ENCODE measurements at regions not wholly inside any gene's neighbourhood (a gene's known extent, or its start where the extent isn't known, plus 50 kb on each side); places are given as distances from the start of the nearest gene placed in this dataset.

DNA sequence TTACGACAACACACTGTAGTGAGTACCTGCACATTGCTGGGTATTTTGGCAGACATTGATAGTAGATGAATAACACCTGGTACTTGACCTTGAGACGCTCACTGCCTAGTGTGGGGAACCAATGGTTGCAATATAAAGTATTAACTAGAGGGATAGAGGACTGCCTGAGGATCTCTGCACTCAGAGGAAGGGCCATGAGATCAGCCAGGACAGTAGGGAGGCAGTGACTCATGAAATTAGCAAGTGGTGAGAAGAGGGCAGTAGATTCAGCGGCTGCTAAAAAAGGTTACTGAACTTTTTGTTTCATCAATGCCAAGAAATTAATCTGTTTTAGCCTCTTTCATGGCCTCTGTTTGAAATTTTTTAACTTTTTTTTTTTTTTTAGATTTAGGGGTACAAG lies 250.8 kb upstream of the TCF4 start:
- Histone ChIP-seq H3K27ac (ENCODE audit: low read depth, low read length) (no peak overlapping the region), H3K27me3 (ENCODE audit: control insufficient read depth, insufficient read depth, low read length) (no peaks in the 10 kb centered on the region), H3K9me3 (ENCODE audit: control insufficient read depth, insufficient read depth, low read length) (peaks cover 17% of the 10 kb centered on the region), H3K4me3 (ENCODE audit: low read depth, low read length) (no peak overlapping the region)
- POLR2A ChIA-PET = no interaction called here
- TF ChIP-seq, protein P1, sequence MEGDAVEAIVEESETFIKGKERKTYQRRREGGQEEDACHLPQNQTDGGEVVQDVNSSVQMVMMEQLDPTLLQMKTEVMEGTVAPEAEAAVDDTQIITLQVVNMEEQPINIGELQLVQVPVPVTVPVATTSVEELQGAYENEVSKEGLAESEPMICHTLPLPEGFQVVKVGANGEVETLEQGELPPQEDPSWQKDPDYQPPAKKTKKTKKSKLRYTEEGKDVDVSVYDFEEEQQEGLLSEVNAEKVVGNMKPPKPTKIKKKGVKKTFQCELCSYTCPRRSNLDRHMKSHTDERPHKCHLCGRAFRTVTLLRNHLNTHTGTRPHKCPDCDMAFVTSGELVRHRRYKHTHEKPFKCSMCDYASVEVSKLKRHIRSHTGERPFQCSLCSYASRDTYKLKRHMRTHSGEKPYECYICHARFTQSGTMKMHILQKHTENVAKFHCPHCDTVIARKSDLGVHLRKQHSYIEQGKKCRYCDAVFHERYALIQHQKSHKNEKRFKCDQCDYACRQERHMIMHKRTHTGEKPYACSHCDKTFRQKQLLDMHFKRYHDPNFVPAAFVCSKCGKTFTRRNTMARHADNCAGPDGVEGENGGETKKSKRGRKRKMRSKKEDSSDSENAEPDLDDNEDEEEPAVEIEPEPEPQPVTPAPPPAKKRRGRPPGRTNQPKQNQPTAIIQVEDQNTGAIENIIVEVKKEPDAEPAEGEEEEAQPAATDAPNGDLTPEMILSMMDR (IDR thresholded peaks at IDR 0.05; ENCODE audit: low read depth, low read length) = no peak
- no peak for DNase-seq (ENCODE audit: low read depth, low spot score)
- CTCF ChIA-PET = no interaction called here

DNA sequence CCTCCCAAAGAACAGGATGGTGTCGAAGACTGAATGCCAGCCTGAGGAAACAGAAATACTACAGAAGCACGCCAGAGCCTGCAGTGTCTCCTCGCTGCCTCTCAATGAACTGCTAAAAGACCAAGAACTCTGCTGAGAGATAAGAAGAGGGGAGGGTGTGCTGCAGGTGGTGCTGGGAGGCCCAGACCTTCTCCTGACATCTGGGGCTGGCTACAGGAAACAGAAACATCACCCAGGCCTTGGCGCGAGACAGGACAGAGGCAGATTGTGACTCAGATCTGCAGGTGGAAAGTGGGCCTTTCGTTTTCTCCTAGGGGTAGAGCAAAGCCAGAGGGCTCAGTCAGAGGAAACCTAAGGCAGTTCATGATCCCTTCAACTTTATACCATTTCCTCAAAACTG lies 250.3 kb upstream of the TCF4 start:
- Histone ChIP-seq H3K9me3 (ENCODE audit: control insufficient read depth, insufficient read depth, low read length) (peaks cover 17% of the 10 kb centered on the region), H3K27me3 (ENCODE audit: control insufficient read depth, insufficient read depth, low read length) (no peaks in the 10 kb centered on the region), H3K4me3 (ENCODE audit: low read depth, low read length) (no peak overlapping the region), H3K27ac (ENCODE audit: low read depth, low read length) (no peak overlapping the region)
- ChIA-PET CTCF (no interaction called here), POLR2A (no interaction called here)
- TF ChIP-seq, protein P1 (IDR thresholded peaks at IDR 0.05; ENCODE audit: low read depth, low read length) = no peak
- DNase-seq (ENCODE audit: low read depth, low spot score) = no peak

DNA sequence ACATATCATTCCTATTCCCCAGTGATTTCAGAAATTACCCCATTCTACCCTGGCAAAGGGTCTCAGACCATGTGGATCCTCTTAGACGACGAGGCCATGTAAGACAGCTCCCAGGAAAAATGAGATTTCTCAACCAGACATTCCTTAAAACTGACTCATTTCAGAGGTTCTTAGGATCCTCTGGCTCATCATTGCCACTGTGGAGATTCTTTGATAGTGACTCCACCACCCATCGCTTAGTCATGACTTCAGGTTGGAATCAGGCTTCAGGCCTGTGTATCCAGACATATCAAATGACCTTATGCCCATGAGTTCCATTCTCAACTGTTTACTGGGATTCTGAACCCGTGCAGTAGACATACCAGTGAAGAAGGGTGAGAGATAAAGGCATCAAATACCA lies 245.6 kb upstream of the TCF4 start:
- peak; percentile 95 for DNase-seq (ENCODE audit: low read depth, low spot score)
- Histone ChIP-seq H3K27me3 (ENCODE audit: control insufficient read depth, insufficient read depth, low read length) (no peaks in the 10 kb centered on the region), H3K4me3 (ENCODE audit: low read depth, low read length) (no peak overlapping the region), H3K9me3 (ENCODE audit: control insufficient read depth, insufficient read depth, low read length) (peaks cover 8% of the 10 kb centered on the region; the same call in 1 of the 2 replicates), H3K27ac (ENCODE audit: low read depth, low read length) (peak overlapping the region; percentile 71)
- ChIA-PET CTCF (interaction anchor here (0.7 kb wide), 1 partner anchor 12 kb away, joined by 3 read pairs; no protein-coding TSS in a partner anchor), POLR2A (interaction anchor here (0.6 to 0.8 kb wide), 3 partner anchors 12 to 512 kb away, joined by 3 to 4 read pairs (median 4); no protein-coding TSS in a partner anchor)
- TF ChIP-seq, protein P1 (IDR thresholded peaks at IDR 0.05; ENCODE audit: low read depth, low read length) = no peak

DNA sequence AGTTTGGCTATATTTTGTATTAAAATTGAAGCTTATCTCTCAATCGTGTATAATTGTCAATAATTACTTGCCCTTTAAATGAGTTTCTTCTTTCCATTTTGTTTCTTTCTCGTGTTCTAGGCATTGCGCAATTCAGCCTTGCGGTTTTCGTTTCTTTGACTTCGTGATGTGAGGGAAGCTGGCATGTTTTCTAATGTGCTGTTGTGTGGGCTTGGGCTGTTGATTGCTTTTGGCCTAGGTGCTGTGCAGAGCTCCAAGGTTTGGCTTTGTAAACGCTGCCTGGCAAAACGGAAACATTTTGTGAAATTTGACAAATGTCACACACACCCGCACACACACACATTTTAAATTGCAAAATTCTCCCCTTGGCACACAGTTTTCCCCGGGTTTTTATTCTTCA lies 242.6 kb upstream of the TCF4 start:
- H3K9me3 ChIP-seq (ENCODE audit: control insufficient read depth, insufficient read depth, low read length) = no peaks in the 10 kb centered on the region
- H3K4me3 ChIP-seq (ENCODE audit: low read depth, low read length) = no peak overlapping the region
- H3K27me3 ChIP-seq (ENCODE audit: control insufficient read depth, insufficient read depth, low read length) = no peaks in the 10 kb centered on the region
- no peak for DNase-seq (ENCODE audit: low read depth, low spot score)
- H3K27ac ChIP-seq (ENCODE audit: low read depth, low read length) = no peak overlapping the region
- ChIA-PET POLR2A (no interaction called here), CTCF (no interaction called here)
- TF ChIP-seq, protein P1 (IDR thresholded peaks at IDR 0.05; ENCODE audit: low read depth, low read length) = no peak

DNA sequence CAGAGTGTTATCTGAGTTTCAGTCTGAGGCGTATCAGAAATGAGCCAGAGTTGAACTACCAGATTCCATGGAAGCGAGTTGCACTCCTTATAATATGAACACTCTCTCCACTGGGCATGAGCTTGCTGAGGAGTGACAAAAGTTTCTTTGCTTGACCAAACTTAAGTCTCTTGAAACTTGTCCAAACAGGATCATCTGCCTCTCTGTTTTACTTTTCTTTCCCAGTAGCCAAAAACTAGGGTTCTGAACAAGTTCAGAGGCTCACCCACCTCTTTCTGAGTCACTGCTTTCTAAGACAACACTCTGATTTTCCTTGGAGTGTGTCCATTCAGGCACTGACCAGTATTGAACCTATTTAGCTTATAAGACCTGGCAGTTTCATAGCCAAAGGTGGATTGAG lies 233.2 kb upstream of the TCF4 start:
- H3K27me3 ChIP-seq (ENCODE audit: control insufficient read depth, insufficient read depth, low read length) = no peaks in the 10 kb centered on the region
- ChIA-PET CTCF (interaction anchor here (0.6 kb wide), 1 partner anchor 12 kb away, joined by 3 read pairs; no protein-coding TSS in a partner anchor), POLR2A (interaction anchor here (0.8 kb wide), 1 partner anchor 12 kb away, joined by 4 read pairs; no protein-coding TSS in a partner anchor)
- no peaks in the 10 kb centered on the region for H3K9me3 ChIP-seq (ENCODE audit: control insufficient read depth, insufficient read depth, low read length)
- TF ChIP-seq, protein P1 (IDR thresholded peaks at IDR 0.05; ENCODE audit: low read depth, low read length) = no peak
- DNase-seq (ENCODE audit: low read depth, low spot score) = no peak
- H3K27ac ChIP-seq (ENCODE audit: low read depth, low read length) = peak overlapping the region; percentile 23
- H3K4me3 ChIP-seq (ENCODE audit: low read depth, low read length) = no peak overlapping the region

Data from AG04450 (cell line).